ENCODE measurements at regions not wholly inside any gene's neighbourhood (a gene's known extent, or its start where the extent isn't known, plus 50 kb on each side); places are given as distances from the start of the nearest gene placed in this dataset.

DNA sequence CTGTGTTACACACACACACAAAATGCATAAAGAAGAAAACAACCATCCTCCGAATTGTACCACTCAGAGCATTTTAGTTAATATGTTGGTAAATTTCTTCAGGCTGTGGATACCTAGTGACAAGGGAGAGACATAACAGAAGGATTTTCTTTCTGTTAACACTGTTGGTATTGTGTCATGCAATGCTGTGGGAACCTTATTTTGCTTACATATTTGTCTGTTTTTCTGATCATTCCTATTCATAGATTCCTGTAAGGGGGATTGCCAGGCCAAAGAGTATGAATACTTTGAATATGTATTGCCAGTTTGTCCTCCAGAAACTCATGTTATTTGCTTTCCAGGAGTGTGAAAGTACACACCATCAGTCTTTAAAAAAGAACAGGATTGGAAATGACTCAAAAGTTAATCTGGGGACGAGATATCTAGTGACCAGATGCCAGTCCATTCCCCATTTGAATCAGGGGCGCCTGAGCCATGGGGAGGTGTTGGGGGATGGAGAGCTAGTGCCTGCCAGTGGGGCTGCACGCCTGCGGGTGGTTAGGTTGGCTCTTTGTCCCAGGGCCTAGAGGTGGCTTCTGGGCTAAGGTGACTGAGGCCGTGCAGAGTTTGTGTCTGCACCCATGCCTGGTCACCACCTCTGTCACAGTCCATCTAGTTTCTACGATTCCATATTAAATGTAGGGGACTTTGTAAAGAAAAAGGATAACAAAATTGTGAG lies 142.0 kb downstream of the PTPN20 start:
- no peak for DNase-seq

GRCh38 chr10:47054974-47055373 lies 143.7 kb downstream of the PTPN20 start:
- no peak for DNase-seq

DNA sequence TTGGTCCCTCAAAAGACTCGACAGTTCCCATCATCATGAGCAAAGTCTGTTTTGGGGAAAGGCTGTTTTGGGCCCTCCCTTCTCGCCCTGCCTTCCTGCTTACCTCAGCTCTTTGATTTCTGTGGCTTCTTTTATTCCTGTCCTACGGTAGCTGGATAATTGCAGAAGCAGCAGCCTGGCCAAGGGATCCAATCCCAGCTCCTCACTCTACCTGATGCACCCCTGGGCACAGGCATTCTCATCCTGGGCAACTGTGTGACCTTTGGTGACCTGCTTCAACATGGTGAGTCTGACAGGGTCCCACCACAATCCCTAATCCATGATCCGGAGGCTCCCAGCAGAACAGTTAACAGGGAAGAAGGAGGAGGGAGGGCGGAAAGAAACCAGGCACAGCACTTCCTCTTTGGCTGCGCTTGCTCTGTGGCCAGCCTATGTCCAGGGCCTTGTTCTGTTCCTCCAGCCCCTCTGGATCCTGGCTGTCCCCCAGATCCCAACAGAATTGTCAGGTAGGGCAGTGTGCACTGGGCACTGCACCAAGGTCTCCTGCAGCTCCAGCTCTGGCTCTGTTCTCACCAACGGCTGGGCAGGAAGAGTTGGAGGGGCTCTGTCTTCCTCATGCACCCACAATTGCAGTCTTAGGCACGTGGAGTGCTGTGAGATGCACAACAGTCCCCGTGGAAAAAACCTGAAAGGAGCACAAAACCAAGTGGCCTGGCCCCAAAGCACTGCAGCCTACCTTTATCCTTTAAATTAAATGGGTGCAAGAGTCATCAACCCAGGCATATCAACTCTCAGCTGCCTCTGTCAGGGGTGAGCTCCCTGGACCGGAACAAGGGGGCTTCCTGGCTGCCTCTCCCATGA lies 144.4 kb downstream of the PTPN20 start:
- no peak for DNase-seq

- no peak for DNase-seq
Measured at GRCh38 chr10:47056247-47056510, 145.0 kb downstream of the PTPN20 start.

GRCh38 chr10:47057471-47057870 lies 146.2 kb downstream of the PTPN20 start:
- DNase-seq = no peak

DNA sequence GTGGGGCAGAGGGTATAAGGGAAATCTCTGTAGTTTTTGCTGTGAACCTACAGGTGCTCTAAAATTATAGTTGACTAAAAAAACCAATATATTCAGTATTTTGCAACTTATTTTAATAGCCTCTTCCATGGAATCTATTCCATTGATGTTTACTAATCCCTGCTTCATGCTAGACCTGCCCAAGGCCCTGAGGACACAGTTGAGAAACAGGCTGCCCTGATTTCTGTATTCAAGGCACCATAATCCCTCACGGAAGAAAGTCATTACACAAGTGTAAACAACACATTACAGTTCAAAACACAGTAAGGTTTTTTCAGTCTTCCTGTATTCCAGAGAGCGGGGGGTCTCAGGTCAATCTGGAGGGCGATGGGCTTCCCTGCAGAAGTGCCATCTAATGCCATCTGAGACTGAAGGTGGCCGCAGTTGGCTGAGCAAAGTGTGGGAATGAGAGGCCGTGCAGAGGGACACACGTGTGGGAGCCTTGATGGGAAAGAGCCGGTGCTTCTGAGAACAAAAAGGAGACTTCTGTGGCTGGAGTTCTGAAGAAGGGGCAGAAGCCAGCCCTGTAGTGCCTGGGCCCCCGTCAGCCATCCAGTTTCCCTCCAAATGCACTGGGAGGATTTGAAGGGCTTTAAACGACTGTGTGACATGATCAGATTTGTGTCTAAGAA lies 146.9 kb downstream of the PTPN20 start:
- no peak for DNase-seq

DNA sequence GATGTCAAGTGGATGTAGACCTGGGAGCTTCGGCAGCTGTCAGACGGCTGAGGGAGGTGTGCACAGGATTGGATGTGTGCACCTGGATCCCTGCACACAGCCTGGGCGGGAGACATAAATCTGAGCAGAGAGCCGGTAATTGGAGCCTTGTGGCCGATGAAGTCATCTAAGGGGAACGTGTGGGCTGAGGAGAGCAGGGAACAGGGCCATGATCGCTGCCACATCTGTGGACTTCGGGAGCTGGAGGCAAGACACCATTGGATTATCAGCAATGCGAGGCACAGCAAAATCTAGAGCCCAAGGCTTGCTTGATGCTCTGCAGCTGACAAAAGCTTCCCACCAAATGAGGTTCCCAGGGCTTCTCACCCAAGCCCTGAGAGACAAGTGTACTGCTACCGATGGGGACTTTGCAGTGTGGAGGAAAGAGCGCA lies 147.7 kb downstream of the PTPN20 start:
- no peak for DNase-seq

GRCh38 chr10:47059606-47060311 lies 148.5 kb downstream of the PTPN20 start:
- no peak for DNase-seq

DNA sequence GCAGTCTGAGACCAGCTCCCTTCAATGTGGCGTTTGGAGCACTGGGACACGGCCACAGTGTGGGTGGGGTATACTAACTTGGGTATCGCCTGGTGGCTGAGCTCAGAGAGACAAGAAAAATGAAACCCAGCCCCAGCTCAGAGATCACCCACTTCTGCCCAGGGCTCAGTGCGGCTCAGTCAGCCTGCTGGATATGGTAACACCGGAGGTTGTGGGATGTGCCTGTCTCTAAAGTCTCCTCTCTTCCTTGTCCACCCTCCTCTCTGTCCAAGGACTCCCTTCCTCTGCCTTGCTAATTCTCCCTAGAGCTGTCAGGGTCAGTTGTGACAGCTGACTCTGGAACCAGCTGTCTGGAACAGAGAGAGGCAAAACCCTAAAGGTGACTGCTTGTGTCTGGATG lies 149.1 kb downstream of the PTPN20 start:
- DNase-seq = no peak

- DNase-seq = no peak
Measured at GRCh38 chr10:47060993-47061500, 149.8 kb downstream of the PTPN20 start.

DNA sequence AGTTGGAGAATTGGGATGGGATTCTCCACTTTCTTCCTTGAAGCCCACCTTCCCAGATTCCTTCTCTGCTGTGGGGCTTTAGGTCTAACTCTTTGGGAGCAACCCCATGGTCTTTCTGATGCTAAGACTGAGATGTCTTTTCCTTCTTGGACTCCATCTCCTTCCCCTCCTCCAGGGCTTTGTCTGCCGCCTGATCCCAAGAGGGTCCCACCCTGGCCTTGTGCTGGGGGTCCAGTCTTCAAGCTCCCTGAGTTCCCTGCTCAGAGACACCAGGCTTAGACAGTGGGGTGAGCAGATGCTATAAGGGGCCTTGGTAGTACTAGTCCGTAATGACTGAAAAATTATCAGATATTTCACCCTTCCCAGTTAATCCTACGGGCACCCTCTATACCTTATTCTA lies 150.5 kb downstream of the PTPN20 start:
- DNase-seq = no peak

GRCh38 chr10:47062441-47063200 lies 151.4 kb downstream of the PTPN20 start:
- DNase-seq = no peak

DNA sequence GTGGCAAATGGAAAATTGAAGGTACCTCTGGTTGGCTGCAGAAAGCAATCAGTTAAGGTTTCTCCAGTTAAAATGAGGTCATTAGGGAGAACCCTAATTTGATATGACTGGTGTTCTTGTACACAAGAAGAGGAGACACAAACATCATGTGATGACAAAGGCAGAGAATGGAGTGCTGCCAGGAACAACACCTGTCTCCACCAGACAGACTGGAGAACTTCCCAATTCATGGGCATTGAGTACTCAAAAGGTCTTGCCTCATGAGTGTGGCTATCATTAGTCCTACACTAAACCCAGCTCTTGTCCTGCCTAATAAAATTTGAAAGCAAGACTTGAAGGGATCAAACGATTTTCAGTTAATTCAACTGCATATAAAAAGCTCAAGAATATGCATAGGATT lies 152.6 kb downstream of the PTPN20 start:
- DNase-seq = no peak

DNA sequence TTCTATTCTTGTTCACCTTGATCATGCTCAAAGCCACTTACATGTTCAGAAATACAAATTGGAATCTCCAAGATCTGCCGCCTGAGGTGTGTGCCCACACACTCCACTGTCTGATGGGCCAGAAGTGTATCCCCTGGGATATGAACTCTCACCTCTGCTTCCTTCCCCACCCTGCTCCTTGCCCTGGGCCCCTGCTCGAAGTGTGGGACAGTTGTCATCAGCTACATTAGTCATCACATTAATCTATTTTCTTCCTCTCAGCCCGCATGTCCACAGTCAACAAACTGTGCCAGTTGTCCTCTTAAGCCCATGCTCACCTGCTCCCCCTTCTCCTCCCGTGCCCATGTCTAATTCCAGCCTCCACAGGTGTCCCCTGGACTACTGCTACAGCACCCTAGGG lies 154.7 kb downstream of the PTPN20 start:
- no peak for DNase-seq

- no peak for DNase-seq
Measured at GRCh38 chr10:47067949-47068940, 157.0 kb downstream of the PTPN20 start.

GRCh38 chr10:47070541-47070940 lies 159.3 kb downstream of the PTPN20 start:
- no peak for DNase-seq

DNA sequence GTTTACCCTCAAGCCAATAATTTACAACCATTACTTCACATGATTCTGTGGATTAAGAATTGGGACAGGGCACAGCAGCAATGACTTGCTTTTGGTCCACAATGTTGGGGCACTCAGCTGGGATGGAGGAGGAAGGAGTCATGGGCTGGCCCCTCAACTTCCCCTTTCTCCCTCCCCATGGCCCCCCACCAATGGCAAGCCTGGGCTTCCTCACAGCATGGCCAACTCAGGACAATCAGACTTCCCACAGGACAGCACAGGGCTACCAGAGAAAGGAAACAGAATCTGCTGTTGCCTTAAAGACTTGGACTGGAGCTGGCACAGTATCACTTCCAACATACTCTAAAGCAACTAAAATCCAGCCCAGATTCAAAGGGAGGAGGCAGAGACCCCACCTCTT lies 160.7 kb downstream of the PTPN20 start:
- DNase-seq = no peak

GRCh38 chr10:47073967-47074366 lies 162.7 kb downstream of the PTPN20 start:
- DNase-seq = no peak

DNA sequence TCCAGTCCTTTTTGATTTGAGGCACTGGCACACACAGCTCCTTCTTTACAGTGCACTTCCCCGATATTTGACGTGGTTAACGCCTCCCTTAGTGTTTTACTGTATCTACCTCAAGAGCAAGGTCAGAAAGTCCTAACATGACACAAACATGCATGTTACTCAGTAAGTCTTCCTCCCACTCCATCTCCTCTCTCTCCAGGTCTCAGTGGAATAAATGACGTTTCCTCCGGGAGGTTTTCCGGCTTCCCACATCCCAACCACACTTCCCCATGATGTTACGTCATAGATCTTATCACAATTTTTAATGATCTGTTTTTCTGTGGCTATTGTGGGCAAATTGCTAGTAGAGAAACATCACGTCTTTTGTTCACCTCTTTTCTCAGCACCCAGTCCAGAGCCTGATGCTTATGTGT lies 165.7 kb downstream of the PTPN20 start:
- DNase-seq = no peak

- no peak for DNase-seq
Measured at GRCh38 chr10:47077386-47077785, 166.2 kb downstream of the PTPN20 start.

DNA sequence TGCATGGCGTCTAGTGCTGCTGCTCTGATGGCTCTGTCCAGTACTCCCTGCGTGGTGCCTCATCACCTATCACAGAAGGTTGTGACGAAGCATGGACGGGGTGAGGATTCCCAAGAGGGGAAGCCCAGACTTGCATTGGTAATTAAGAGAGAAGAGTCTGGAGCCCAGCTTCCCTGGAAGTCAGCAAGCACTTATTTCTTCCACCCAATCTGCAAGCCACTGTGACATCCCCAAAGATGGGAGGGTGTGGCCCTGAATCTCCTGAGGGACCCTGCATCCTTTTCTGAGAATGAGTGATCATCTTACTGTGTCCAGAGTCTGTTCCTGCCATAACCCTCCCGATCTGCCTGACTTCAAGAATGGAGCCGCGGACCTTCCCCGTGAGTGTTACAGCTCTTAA lies 166.7 kb downstream of the PTPN20 start:
- DNase-seq = no peak
